ENCODE measurements at regions not wholly inside any gene's neighbourhood (a gene's known extent, or its start where the extent isn't known, plus 50 kb on each side); places are given as distances from the start of the nearest gene placed in this dataset.

DNA sequence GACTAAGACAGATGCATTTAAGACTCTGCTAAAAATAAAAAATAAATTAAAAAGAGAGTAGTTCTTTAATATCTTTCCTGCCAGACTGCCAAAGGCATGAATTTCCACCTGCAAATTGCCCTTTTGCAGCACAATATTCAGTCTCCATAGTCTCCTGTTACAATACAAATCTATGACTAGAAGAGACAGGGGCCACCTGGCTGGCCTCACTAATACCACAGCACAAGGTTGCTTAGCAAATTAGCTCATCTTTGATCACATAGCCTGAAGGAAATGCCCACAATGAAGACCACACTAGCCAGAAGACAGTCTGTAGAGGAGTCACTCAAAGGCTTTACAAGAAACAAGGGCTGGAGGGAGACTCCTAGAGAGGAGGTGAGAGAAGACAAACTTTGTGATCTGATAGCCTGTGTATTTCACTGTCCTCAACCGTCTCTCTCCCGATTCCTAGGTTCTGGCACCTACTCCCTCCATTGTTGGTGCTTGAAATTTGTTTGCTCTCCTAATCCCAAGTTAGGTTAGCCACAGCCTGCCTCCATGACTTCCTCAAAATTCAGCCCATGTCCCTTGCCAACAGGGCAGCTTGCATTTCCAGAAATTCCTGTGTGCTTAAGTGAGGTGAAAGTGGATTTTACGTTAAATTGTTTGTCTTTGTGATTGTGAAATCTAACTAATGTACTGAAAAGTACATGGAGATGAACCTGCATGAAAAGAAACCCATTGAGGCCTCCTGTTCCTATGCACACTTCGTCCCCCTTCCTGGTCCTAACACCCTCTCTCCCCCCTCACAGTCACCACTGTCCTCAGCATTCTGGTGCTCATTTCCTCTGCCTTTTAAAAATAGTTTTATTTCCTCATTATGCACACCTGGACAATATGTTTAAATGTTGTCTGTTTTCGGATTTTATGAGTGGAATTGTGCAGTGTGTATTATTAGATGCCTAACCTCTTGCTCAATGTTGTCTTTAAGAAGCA lies 88.7 kb upstream of the PLXNC1 start:
- H3K9me3 Mint-ChIP-seq: peaks cover 8 to 9% of the 10 kb centered on the region in 2 experiments; a peak in 4 of 5 replicates
- H2BK20ac ChIP-seq (ENCODE audit: low read depth, low read length, poor library complexity, severe bottlenecking): no peak overlapping the region

More for the DNA sequence above, 88.7 kb upstream of the PLXNC1 start:
- Histone ChIP-seq H3K4ac (ENCODE audit: low read depth, low read length) (no peak overlapping the region), H3K27me3 (ENCODE audit: insufficient read depth, low read length) (no peaks in the 10 kb centered on the region), H3K23ac (ENCODE audit: insufficient read length, low read depth, low read length) (no peak overlapping the region), H3T11ph (ENCODE audit: low read length) (no peak overlapping the region), H4K5ac (ENCODE audit: insufficient read length, low read depth, low read length) (no peak overlapping the region), H3K9me3 (ENCODE audit: control insufficient read depth, low read depth, low read length) (no peaks in the 10 kb centered on the region), H3K56ac (ENCODE audit: insufficient read length, low read depth, low read length) (no peak overlapping the region), H3K4me2 (ENCODE audit: insufficient read depth, insufficient read length, low read length) (no peak overlapping the region), H4K91ac (ENCODE audit: insufficient read length, low read depth, low read length) (no peak overlapping the region), H3K4me1 (ENCODE audit: insufficient read depth, low read length) (no peaks in the 10 kb centered on the region), H3K27ac (ENCODE audit: insufficient read length, low read depth, low read length) (no peak overlapping the region), H2AK5ac (ENCODE audit: insufficient read length, low read length) (no peak overlapping the region), H3K9ac (ENCODE audit: extremely low read depth, insufficient read length, low read length) (no peak overlapping the region), H3K14ac (ENCODE audit: insufficient read depth, low read length) (no peak overlapping the region), H3K79me1 (ENCODE audit: insufficient read depth, low read depth, low read length, poor library complexity, severe bottlenecking) (no peaks in the 10 kb centered on the region), H2AFZ (ENCODE audit: low read length) (no peak overlapping the region), H3K23me2 (ENCODE audit: insufficient read length, low read depth, low read length, poor library complexity, severe bottlenecking) (peaks cover 2% of the 10 kb centered on the region), H2BK15ac (ENCODE audit: low read depth, low read length) (no peak overlapping the region), H3K18ac (ENCODE audit: insufficient read length, low read depth, low read length) (no peak overlapping the region), H4K20me1 (ENCODE audit: control insufficient read depth, insufficient read depth, insufficient read length) (no peaks in the 10 kb centered on the region), H3K79me2 (ENCODE audit: insufficient read depth, low read length) (no peaks in the 10 kb centered on the region), H2BK12ac (ENCODE audit: insufficient read length, low read depth, low read length) (no peak overlapping the region), H4K8ac (replicated peaks; ENCODE audit: insufficient read length, low read depth, low read length) (no peak overlapping the region), H2BK120ac (ENCODE audit: low read depth, low read length, poor library complexity, severe bottlenecking) (no peak overlapping the region), H2BK5ac (ENCODE audit: insufficient read length, low read length) (no peak overlapping the region)
- Mint-ChIP-seq H3K27ac (no peak overlapping the region), H3K4me1 (peaks cover 3% of the 10 kb centered on the region in 2 experiments; a peak in 3 of 4 replicates), H3K4me3 (no peak overlapping the region), H3K27me3 (ENCODE audit: low read depth) (peaks cover 2% of the 10 kb centered on the region; the same call in 1 of the 2 replicates), H3K36me3 (ENCODE audit: insufficient read depth in 1 of 3, low read depth in 3 of 3) (peaks cover 0 to 7% (median 2%) of the 10 kb centered on the region in 3 experiments; a peak in 4 of 7 replicates)
- WGBS (ENCODE audit: extremely low coverage, insufficient read length, low lambda C conversion rate): no CpG with 5 or more reads among the region's 5 CpGs
- no peak for TF ChIP-seq CTCF (conservative IDR thresholded peaks at IDR 0.05)
- DNase-seq: no peak

Measured in H9 (cell line).